T-helper 22 cell (primary cell): ENCODE measurements at regions not wholly inside any gene's neighbourhood (a gene's known extent, or its start where the extent isn't known, plus 50 kb on each side); places are given as distances from the start of the nearest gene placed in this dataset.

Experiments
- DNase-seq: peaks from one replicate; pipeline ENCODE4 v3.0.0-alpha.2; 2020; ENCODE audit warnings: low read depth

DNA sequence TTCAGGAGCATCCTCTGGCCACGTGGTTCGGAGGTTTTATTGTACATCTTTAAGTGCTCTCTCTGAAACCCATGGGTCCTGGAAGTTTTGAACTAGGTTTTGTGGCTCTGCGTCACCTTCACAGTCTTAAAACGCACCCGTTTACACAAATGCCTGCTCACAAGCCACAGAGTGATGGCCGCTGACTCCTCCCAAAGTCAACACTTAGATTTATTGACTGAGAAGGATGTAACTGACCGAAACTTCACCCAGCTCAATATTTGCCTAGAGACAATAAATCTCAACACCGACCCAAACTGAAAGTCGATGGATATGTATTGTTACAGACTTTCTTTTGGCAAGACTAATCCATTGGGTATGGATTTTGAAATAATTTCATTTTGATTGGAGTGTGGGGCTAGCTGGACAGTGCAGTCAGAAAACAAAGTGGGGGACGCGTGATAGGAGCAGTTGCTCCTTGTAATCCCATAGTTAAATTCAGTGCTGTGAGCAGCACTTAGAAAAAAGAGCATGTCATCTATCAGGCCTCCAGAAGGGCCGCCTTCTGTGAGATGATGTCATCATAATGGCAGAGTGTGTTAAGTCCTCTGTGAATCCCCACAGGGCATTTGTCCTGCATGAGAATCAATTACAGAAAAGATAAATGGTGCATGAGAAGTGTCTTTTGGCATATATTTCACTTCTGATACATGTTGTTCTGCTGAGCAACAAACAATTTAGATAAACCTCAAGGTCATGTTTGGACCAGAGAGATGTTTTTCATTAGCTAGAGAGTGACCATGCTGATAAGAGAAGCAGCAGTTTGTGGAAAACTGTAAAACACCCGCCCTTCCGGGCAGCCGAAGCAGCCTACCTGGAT lies 183.7 kb downstream of the INO80D start:
- no peak for DNase-seq

DNA sequence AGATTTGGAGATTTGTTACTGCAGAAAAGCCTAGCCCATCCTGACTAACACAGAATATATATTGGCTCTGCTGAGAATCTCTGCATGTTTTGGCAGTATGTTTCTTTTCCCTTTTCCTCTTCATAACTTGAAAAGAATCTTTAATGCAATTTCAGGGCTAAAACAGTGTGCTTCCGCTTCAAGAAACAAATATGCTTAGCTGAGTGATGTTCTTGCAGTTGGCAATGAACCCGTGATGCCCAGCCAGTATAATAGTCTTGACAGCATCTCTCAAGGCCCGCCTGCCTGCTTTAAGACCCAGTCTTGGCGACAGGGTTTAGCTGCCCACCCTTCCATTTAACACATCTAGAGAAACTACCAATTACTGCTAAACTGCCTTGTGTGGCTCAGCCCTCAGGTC lies 184.5 kb downstream of the INO80D start:
- DNase-seq: no peak

DNA sequence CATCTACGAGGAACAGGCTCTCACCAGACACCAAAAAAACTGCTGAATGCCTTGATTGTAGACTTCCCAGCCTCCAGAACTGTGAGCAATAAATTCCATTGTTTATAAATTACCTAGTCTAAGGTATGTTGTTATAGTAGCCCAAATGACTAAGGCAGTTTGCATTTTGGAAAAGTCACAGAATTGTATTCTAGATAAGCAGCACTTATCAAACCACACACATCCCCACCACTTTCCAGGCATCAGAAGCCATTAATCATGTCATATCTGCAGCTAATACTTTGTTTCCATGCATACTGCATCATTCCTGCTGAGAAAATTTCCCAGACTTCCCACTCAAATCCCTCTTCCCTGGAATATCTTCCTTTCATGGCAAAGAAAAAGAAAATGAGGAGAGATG lies 187.2 kb downstream of the INO80D start:
- no peak for DNase-seq

DNA sequence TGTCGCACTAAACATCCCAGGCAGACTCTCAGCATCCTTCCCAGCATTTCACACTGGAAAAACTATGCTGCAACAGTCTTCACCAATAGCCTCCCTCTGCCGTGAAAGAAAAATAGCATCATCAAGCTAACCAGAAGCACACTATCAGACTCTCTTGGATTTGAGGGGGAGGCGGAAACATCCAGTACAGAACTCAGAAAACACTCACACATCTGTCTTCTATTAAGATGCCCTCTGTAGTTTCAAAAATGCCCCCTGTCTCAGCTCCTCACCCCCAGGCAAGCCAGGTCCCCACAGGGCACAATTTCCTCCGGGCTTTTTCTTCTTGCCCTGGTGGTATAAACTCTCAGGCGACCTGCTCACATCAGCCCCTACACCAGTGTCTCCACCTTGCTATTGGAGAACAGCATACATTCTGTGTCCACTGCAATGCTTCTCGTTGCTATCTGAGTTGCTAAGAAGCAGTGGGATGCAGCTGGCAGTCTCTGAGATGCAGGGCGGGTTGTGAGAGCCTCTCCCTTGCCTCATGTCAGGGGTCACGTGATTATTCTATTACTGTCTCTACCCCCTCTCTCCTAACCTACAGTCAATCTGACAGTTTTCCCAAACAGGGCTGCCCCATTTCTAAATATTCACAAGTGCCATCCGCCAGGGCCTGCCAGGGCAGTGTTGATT lies 189.9 kb downstream of the INO80D start:
- DNase-seq: no peak

DNA sequence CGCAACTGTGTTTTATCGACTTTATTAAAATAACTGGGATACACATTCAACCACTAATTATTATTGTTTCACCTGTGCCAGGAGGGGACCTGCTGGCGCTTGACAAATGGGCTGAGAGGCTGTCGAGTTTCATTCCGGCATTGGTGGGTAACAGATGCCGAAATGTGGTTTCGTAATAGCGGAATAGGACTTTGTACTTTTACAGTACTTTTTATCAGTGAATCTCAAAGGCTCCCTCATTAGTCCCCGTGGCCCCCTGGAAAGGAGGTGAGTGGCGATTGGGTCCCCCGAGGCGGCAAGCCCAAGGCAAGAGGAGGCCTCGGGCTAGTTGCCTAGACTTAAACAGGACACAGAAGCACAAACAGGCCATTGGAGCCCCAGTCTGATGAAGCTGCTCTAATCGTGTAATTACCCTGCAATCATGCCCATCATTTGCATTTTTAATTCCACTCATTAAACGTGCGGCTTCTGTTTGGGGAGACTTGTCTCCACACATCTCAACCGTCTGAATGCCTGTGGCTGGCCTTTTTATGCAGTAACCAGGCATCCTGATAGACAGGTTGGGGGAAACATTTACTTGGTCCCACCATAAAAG lies 193.2 kb downstream of the INO80D start:
- DNase-seq: no peak

DNA sequence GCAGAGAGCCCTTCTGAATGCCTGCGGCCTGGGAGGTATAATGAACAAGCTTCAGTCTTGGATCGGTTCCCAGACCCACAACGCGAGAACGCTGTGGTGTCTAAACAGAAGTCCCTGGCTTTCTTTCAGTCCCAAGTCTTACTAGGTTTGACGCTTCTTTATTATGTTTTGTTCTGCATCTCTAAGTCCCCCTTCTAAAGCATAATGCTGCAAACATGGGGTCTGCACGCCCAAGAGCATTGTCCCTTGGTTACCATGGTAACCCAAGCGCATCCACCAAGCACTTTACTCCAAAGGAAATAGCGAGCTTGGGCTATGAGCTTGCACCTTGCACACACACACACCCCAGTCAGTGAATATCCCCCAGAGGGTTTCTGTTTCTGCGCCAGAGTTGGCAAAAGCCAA lies 193.7 kb downstream of the INO80D start:
- DNase-seq: no peak

DNA sequence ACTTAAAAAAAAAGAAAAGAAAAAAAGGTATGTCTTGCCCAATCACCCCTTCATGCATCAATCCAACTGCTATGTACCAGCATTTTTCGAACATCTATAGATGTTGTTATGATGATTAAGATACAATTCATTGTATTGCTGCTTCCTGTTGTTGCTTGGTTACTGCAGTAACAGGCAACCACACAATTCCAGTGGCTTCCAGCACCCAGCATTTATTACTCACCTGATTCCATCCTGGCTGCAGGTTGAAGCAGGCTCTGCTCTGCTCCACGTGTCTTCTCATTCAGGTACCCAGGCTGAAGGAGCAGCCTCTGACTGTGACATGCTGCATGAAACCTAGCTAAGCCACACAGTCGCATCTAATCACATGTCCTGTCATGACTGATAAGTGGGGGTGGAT lies 196.9 kb downstream of the INO80D start:
- no peak for DNase-seq

DNA sequence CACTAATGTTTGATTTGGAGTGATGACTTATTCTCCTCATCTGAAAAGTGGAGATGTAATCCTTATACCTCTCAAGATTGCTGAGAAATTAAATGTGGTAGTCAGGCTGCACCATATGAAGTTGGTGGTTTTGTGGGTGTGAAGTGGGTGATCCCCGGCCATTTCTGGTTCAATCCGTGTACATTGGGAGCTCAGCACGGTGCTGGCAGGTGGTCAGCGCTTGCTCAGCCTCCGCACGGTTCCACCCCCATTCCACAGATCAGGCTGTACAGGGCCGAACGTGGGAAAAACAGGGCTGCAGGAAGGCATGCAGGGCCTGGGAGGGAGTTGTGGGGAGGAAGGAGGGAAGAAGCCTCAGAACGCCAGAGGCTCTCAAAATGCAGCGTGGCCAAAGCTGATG lies 198.3 kb downstream of the INO80D start:
- no peak for DNase-seq

DNA sequence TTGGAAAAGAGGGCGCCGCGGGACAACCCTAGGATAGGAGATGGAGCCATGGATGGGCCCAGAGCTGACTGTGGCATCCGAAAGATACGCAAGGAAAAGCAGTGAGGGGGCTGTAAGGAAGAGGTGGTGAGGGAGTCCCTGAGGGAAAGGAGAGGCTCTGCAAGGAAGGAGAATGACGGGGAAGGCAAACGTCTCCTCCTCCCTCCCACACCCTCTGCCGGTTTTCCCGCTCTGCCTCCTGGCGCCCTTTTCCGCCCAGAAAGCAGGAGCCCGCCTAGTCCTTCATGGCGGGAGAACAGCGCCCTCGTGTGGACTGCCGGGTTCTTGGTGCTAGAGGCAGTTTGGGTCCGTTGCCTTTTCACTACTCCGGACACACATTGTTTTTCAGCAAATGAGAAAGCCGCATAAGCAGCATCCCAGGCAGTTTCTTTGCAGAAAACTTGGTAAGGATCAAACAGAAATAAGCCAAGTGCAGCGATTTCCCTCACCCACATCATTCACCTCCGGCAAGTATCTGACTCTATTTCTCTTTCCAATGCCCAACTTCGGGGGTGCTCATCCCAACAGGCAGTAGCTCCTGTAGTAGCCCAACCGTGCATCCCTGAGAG lies 200.4 kb downstream of the INO80D start:
- no peak for DNase-seq

DNA sequence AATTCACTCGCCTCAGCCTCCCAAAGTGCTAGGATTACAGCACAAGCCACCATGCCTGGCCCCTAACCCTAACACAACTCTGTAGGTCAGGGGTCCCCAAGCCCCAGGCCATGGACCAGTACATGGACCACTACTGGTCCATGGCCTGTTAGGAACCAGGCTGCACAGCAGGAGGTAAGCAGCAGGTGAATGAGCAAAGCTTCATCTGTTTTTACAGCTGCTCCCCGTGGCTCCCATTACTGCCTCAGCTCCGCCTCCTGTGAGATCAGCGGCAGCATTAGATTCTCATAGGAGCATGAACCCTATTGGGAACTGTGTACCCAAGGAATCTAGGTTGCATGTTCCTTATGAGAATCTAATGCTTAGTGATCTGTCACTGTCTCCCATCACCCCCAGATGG lies 201.7 kb downstream of the NRP2 start:
- DNase-seq: no peak

DNA sequence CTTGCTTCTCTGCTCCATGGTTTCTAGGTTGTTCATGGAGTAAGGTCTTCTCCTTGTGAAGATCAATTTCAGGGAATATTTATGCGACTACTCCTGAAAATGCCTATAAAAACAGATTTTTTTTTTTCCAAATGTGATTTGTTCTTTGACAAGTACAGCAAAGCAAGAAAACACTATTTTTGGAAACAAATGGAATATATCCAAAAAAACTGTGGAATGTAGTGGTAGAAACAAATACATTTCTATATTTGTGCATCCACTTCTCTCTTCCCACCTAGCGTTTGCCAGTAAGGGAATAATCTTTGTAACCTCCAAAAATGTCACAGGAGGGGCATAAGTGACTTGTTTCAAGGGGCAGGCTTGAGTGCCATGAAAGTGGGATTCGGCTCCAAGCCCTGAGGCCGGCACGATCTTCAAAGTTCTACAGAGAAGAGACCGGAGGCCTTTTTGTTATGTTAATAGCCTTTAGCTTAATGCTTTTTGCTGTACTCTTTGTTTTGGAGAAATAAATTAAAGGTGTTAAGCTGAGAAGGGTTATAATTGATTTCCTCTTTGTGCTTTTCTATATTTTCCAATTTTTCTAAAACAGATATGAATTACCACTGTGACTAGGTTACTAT lies 200.6 kb downstream of the NRP2 start:
- no peak for DNase-seq

DNA sequence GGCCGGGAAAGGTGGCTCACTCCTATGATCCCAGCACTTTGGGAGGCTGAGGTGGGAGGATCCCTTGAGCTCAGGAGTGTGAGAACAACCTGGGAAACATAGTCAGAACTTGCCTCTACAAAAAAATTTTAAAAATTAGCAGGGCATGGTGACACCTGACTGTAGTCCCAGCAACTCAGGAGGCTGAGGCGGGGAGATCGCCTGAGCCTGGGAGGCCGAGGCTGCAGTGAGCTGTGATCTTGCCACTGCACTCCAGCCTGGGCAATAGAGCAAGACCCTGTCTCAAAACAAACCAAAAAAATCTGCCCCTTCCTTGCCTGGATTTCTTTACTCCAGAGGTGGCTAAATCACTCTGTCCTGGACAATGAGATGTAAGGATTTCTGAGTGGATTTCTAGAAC lies 197.7 kb downstream of the NRP2 start:
- no peak for DNase-seq

DNA sequence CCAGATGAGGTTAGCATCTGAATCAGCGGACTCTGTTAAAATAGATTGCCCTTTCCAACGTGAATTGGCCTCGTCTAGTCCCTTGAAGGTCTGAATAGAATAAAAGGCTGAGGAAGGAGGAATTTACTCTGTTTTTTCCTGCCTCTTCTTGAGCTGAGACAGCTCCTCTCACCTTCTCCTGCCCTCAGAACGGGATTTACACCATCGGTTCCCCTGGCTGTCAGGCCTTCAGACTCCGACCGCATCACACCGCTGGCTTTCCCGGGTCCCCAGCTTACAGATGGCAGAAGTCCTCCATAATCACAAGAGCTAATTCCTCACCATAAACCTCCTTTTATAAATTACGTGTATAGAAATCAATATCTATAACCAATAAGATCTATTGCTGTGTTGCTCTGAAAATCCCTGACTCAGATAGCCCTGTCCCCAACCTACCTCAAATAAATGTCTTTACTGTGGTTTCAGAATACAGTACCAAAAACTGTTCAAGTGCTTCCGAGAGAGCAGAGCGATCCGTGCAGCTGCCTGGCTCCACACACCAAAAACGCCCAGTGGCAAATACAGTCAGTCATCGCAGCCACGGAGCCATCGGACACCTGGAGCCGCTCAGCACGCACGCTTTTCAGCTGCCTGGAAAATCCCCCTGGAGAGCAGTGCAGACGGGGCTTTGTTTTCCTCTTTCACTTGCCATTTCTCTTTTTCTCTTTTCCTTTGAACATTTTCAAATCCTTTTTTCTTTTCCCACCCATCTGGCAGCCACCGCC lies 196.9 kb downstream of the NRP2 start:
- DNase-seq: no peak

DNA sequence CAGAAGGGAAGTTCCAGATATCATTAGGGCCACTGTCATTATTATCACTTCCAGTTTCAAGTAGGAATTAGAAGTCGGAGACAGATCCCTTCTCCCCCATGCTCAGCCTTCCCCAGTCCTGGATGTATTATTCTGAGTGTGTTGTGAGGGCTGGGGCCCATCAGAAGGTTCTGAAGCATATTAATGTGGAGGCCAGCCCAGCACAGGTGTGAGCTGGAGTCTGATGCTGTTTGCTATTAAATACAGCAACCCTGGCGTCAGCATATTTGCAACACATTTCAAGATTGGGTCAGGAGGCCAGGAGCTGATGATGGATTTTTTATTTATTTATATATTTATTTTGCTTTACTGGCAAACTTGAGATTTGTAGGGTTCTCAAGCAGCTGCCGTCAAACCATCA lies 195.2 kb downstream of the NRP2 start:
- no peak for DNase-seq

DNA sequence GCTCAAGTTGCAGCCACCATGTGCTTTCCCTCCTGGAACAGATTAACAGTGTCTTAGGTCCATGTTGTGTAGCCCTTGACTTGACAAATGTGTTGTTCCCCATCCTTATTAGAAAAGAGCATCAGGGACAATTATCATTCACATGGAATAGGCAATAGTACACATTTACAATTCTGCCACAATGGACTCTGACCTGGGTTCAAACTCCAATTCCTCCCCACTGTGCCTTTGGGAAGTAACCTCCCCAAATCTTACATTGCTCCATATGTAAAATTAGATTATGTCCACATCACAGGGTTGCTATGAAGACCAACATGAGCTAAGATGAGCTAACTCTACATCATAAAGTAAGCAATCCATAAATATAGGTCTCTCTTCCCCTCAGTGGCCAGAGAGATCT lies 193.8 kb downstream of the NRP2 start:
- no peak for DNase-seq

DNA sequence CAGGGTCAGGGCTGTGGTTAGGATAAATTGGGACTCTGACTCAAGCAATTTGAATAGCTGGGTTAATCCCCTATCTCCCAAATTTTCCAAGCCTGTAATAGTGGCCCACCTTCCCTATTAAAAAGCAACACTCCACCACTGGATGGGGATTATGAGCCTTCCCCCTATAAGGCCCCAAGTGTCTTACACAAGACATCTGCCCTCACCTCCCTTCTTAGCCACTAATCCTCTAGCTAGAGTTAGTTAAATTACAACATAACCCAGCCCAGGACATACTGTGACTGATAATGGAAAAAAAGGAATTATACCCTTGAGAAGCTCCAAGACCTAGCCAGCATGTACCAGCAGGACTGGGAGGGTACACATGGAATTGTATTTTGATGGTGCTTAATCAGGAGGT lies 190.4 kb downstream of the NRP2 start:
- no peak for DNase-seq

DNA sequence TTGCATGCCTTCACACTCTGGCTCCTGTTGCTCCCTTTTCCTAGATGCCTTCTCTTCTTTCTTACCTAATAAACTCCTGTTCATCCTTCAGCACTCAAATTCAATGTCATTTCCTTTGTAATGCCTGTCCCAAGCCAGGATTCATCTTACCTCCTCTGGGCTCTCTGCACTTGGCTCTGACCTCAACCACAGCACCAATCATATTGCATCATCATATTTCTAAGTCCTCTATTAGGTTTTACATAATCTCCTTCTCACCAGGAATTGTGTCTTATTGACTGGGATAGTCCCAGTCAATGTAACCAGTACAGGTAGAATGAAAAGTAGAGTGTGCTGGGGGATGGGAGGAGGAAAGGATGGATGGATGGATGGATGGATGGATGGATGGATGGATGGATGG lies 187.1 kb downstream of the NRP2 start:
- no peak for DNase-seq

DNA sequence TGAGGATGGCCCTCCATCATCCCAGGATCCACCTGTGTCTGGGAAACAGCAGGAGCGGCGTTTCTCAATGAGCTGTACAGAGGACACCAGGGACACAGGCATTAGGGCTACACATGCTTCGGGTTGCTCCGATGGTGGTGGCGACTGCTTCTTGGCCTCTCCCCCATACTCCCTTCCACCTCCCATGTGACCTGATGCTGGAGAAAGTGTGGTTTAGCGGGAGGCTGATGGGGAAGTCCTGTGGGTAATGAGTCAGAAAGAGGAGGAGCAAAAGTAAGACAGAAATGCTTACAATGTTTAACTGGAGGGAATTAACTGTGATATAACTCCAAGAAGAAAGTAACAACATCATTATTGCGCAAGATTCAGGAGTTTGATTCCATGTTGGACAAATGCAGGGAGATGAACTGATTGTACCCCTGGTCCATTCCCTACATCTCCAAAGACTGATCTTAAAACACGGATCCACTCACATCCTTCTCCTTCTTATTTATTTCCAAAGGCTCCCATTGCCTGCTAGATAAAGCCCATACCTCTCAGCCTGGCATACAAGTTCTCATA lies 186.6 kb downstream of the NRP2 start:
- DNase-seq: no peak

DNA sequence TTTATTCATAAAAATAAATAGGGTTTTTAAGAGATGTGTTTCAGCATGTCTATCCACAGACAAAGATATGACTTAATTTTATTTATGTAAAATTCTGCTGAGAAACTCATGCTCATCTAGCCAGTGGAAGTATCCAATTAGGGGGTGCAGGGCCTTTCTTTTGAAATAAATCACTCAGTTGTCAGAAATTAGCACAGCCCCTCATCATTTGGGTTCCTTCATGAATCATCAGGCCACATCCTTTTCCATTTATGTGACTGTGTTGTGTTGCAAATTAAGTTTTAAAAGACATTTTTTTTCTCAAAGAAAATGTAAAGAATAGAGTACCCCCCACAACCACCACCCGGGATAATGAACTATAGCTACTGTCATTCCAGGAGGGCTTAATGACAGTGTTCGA lies 185.8 kb downstream of the NRP2 start:
- no peak for DNase-seq

DNA sequence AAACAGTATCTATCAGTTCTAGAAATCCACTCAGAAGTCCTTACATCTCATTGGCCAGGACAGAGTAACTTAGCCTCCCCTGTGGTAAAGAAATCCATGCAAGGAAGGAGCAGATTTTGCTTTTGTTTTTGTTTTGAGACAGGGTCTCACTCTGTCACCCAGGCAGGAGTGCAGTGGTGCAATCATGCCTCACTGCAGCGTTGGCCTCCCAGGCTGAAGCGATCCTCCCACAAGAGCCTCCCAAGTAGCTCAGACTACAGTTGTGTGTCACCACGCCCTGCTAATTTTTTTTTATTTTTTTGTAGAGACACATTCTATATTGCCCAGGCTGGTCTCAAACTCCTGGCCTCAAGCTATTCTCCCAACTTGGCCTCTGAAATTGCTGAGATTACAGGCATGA lies 185.1 kb downstream of the NRP2 start:
- no peak for DNase-seq

DNA sequence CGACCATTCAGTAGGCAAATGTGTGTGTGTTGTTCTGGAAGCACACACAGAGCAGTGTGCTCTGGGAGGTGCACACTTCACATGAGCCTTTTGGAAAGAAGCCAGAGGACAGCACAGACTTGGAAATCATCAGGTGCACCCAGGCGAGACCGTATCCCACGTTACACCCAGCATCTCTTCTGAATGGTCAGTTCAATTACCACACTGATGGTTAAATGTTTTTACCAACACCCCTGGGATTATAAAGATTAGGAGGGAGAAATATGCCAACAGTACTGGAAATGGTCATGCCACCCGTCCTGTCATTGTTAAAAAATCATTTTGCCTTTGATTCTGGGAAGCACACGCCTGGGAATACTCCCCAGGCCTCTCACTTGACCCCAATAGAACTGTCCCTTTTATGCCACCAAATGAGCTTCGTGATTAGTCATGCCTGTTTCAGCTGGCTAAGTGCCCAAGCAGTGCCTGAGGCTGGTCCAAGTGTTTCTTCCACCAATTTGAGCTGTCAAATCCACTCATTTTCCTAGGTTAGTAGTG lies 183.7 kb downstream of the NRP2 start:
- DNase-seq: no peak
